Colon (tissue), 2 donors: ENCODE measurements at regions not wholly inside any gene's neighbourhood (a gene's known extent, or its start where the extent isn't known, plus 50 kb on each side); places are given as distances from the start of the nearest gene placed in this dataset.

Source experiments
- FAIRE-seq: peaks from 2 replicates; lab custom pipeline; 2012; peaks lifted over from hg19 to GRCh38; lab: Jason Lieb, UNC
- donor health status: control.
- donor health status: control.

- no peak for FAIRE-seq
These were observed 276.4 kb downstream of the HRH4 start for GRCh38 chr18:24736662-24737330.

- FAIRE-seq = no peak
These were observed 280.4 kb downstream of the HRH4 start for GRCh38 chr18:24740829-24741228.

- FAIRE-seq = no peak
These were observed 280.9 kb downstream of the HRH4 start for GRCh38 chr18:24741321-24741720.

- no peak for FAIRE-seq
These were observed 281.7 kb downstream of the HRH4 start for GRCh38 chr18:24741965-24742724.

GRCh38 chr18:24754583-24755253, 294.3 kb downstream of the HRH4 start:
- FAIRE-seq = no peak

GRCh38 chr18:24756385-24756784, 295.9 kb downstream of the HRH4 start:
- no peak for FAIRE-seq

- no peak for FAIRE-seq
These were observed 296.7 kb downstream of the HRH4 start for GRCh38 chr18:24757134-24757533.

- FAIRE-seq = no peak
These were observed 301.3 kb downstream of the HRH4 start for GRCh38 chr18:24761765-24762164.

- no peak for FAIRE-seq
These were observed 302.1 kb downstream of the HRH4 start for GRCh38 chr18:24762511-24762910.

- no peak for FAIRE-seq
These were observed 303.5 kb downstream of the HRH4 start for GRCh38 chr18:24763765-24764513.

- no peak for FAIRE-seq
These were observed 304.3 kb downstream of the HRH4 start for GRCh38 chr18:24764766-24765165.

GRCh38 chr18:24766376-24766775, 305.9 kb downstream of the HRH4 start:
- no peak for FAIRE-seq

GRCh38 chr18:24770311-24771024, 310.0 kb downstream of the HRH4 start:
- FAIRE-seq = no peak

- no peak for FAIRE-seq
These were observed 310.9 kb downstream of the HRH4 start for GRCh38 chr18:24771300-24771699.

- no peak for FAIRE-seq
These were observed 312.7 kb downstream of the HRH4 start for GRCh38 chr18:24773101-24773500.

- no peak for FAIRE-seq
These were observed 315.6 kb downstream of the HRH4 start for GRCh38 chr18:24776019-24776418.

- no peak for FAIRE-seq
These were observed 318.5 kb downstream of the HRH4 start for GRCh38 chr18:24778810-24779418.

- FAIRE-seq = no peak
These were observed 322.1 kb downstream of the HRH4 start for GRCh38 chr18:24782566-24782965.

GRCh38 chr18:24785019-24785418, 324.6 kb downstream of the HRH4 start:
- FAIRE-seq = no peak

GRCh38 chr18:24786027-24786426, 325.6 kb downstream of the HRH4 start:
- no peak for FAIRE-seq

- no peak for FAIRE-seq
These were observed 329.9 kb downstream of the HRH4 start for GRCh38 chr18:24790347-24790746.
